ENCODE measurements at regions not wholly inside any gene's neighbourhood (a gene's known extent, or its start where the extent isn't known, plus 50 kb on each side); places are given as distances from the start of the nearest gene placed in this dataset.

DNA sequence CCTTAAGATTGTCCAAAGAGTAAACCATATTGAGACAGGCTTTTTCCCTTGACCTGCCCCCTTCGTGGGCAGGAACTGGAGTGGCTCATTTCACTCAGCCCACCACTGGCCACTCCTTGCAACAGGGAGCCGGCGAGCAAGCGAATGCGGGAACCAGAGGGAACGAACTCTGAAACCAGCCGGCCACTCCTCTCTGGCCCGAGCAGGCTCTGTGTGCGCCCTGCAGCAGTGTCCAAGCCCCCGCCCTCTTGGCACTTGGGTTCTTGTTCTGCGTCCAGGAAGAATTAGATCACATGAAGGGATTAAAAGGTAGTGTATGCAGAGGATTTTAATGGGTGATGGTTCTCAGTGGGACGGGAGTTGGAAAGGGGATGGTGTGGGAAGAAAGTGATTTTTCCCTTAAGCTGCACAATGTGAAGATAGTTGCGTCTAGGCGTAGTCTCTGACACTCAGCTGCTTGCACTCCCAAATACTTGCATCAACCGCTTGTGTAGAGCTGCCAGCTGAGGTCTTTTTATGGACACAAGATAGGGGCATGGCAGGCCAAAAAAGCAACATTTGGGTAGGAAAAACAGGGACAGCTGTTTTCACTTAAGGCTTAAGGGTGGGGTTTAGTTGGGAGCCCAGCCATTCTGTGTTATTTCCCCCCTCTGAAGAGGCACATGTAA lies 1209.7 kb upstream of the PCDH20 start:
- no peak overlapping the region for H3K27ac ChIP-seq
- TF ChIP-seq, protein P1, sequence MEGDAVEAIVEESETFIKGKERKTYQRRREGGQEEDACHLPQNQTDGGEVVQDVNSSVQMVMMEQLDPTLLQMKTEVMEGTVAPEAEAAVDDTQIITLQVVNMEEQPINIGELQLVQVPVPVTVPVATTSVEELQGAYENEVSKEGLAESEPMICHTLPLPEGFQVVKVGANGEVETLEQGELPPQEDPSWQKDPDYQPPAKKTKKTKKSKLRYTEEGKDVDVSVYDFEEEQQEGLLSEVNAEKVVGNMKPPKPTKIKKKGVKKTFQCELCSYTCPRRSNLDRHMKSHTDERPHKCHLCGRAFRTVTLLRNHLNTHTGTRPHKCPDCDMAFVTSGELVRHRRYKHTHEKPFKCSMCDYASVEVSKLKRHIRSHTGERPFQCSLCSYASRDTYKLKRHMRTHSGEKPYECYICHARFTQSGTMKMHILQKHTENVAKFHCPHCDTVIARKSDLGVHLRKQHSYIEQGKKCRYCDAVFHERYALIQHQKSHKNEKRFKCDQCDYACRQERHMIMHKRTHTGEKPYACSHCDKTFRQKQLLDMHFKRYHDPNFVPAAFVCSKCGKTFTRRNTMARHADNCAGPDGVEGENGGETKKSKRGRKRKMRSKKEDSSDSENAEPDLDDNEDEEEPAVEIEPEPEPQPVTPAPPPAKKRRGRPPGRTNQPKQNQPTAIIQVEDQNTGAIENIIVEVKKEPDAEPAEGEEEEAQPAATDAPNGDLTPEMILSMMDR (conservative IDR thresholded peaks at IDR 0.05) = no peak

DNA sequence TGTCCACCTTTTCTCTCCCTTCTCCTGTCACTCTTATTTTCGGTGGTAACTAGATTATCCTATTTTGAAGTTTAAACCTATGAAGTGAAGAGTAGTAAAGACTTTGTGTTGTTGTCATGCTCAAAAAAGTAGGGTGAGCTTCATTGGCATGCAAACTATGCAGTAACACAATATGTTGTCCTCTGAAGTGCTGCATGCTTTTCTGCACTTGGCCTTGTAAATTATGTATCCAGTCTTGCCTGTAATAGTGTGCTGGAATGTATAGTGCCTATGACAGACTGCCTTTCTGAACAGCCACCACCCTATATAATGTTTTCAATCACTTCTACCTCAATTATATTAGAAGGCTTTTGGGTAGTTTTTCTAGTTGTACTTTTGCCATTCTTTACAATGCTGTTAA lies 1198.2 kb upstream of the PCDH20 start:
- TF ChIP-seq, protein P1 (conservative IDR thresholded peaks at IDR 0.05) = no peak
- H3K27ac ChIP-seq = no peak overlapping the region

DNA sequence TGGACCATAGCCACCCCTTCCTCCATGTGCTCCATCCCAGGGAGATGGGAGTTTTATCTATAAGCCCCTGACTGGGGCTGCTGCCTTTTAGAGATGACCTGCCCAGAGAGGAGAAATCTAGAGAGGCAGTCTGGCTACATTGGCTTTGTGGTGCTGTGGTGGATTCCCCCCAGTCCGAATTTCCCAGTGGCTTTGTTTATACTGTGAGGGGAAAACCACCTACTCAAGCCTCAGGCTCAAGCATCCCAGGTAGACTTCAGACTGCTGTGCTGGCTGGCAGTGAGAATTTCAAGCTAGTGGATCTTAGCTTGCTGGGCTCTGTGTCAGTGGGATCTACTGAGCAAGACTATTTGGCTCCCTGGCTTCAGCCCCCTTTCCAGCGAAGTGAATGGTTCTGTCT lies 1195.7 kb upstream of the PCDH20 start:
- H3K27ac ChIP-seq = no peak overlapping the region
- TF ChIP-seq, protein P1 (conservative IDR thresholded peaks at IDR 0.05) = no peak

DNA sequence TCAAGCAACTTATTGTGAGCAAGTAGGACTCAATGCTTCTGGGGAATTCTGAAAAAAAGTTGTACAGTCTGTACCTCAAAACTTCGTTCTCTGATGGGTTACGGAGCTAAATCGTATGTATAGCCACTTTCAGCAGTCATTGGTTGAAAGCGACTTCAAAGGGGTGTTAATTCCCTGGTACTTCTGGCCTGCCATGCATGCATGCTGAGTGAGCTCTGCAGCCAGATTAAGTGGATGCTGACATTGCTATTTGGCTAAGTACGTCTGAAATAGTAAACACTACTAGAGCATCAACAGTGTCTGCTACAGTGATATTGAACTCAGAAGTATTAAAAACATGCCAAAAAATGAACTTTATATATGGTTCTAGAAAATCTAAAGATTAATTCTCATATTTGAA lies 1183.1 kb upstream of the PCDH20 start:
- no peak overlapping the region for H3K27ac ChIP-seq
- TF ChIP-seq, protein P1 (conservative IDR thresholded peaks at IDR 0.05) = no peak

DNA sequence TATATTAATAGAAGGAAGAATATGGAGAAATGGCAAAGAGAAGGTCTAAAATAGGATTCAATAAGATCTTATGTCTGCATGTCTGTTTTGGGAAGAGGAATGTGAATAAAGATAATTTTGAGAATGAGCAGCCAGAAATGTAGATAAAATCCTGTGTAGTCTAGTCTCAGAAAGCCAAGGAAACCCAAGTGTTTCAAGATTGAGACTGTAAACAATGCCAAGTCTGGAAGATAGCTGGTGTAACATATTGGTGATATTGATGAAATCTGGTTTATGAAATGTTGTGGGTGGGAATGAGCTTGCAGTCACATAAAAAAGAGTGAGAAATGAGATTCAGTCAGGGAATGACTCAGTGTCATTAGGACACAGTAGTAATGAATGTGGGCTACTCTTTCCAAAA lies 1180.3 kb upstream of the PCDH20 start:
- no peak overlapping the region for H3K27ac ChIP-seq
- TF ChIP-seq, protein P1 (conservative IDR thresholded peaks at IDR 0.05) = no peak

DNA sequence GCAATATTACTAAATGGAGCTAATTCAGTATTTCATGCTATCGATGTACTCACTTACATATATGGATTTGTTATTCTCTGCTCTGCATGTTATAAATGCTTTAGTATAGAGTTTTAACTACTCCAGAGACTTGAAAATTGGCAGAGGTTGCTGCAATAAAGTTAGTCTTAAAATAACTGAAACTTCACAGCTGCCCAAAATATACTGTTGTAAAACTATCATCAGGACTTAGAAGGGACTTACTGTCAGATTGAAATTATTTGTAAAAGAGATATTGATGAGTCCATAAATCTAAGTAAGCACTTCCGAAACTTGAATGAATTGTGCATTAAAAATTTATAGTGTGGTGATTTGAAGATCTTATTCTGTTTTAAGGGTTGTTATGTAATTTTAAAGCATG lies 1178.2 kb upstream of the PCDH20 start:
- H3K27ac ChIP-seq = no peak overlapping the region
- TF ChIP-seq, protein P1 (conservative IDR thresholded peaks at IDR 0.05) = no peak

DNA sequence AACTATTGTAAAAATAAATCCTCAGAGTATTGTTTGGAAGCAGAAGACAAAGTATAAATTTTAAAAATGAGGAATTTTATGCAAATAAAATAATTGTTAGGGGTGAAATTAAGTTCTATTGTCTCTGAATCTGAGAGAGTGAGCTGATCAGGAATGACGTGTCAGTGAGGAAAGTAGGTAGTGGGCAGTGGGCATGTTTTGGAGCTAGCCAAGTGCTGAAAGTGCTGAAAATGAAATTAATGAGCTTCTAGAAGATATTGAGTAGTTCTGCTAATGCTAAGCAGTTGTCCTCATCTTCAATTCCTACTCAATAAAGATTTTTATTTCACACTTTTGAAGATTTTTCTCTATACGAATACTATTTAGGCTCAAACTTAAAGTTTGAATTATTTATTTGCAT lies 1167.8 kb upstream of the PCDH20 start:
- H3K27ac ChIP-seq = no peak overlapping the region
- TF ChIP-seq, protein P1 (conservative IDR thresholded peaks at IDR 0.05) = no peak
